ENCODE measurements at regions not wholly inside any gene's neighbourhood (a gene's known extent, or its start where the extent isn't known, plus 50 kb on each side); places are given as distances from the start of the nearest gene placed in this dataset.

DNA sequence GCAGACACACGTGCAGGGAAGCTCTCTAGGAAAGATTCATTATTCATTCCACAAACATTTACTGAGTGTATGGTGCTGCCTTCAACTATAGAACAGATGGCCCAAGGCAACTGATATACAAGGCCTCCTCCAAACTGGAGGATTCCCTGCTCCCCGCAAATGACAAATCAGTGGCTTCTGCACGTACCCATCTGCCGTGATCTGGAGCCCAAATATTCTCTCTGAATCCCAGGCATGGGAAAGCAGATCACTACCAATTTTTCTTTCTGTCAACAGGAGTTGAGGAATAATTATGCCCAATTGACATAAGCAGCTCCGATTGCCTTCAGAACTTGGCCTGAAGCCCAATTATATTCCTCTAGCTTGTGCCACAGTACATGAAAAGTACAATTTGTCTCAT lies 174.2 kb upstream of the CCDC196 start:
- TF ChIP-seq, protein P1, sequence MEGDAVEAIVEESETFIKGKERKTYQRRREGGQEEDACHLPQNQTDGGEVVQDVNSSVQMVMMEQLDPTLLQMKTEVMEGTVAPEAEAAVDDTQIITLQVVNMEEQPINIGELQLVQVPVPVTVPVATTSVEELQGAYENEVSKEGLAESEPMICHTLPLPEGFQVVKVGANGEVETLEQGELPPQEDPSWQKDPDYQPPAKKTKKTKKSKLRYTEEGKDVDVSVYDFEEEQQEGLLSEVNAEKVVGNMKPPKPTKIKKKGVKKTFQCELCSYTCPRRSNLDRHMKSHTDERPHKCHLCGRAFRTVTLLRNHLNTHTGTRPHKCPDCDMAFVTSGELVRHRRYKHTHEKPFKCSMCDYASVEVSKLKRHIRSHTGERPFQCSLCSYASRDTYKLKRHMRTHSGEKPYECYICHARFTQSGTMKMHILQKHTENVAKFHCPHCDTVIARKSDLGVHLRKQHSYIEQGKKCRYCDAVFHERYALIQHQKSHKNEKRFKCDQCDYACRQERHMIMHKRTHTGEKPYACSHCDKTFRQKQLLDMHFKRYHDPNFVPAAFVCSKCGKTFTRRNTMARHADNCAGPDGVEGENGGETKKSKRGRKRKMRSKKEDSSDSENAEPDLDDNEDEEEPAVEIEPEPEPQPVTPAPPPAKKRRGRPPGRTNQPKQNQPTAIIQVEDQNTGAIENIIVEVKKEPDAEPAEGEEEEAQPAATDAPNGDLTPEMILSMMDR (IDR thresholded peaks at IDR 0.05) = no peak
- TF ChIP-seq POLR2A (IDR thresholded peaks at IDR 0.05) = no peak
